GM21423 (cell line): ENCODE measurements at regions not wholly inside any gene's neighbourhood (a gene's known extent, or its start where the extent isn't known, plus 50 kb on each side); places are given as distances from the start of the nearest gene placed in this dataset.
"Not testable (repeated sequence)": the region's sequence is repeated elsewhere in the genome, so short reads cannot be mapped to it uniquely, and the experiment has no call there.

Experiments used
- ATAC-seq: cut with Tn5 transposase; IDR thresholded peaks from one replicate; pipeline ENCODE4 v1.9.1; 2021; ENCODE audit warnings: mild to moderate bottlenecking, moderate library complexity; ENCODE audit not compliant: unreplicated experiment

DNA sequence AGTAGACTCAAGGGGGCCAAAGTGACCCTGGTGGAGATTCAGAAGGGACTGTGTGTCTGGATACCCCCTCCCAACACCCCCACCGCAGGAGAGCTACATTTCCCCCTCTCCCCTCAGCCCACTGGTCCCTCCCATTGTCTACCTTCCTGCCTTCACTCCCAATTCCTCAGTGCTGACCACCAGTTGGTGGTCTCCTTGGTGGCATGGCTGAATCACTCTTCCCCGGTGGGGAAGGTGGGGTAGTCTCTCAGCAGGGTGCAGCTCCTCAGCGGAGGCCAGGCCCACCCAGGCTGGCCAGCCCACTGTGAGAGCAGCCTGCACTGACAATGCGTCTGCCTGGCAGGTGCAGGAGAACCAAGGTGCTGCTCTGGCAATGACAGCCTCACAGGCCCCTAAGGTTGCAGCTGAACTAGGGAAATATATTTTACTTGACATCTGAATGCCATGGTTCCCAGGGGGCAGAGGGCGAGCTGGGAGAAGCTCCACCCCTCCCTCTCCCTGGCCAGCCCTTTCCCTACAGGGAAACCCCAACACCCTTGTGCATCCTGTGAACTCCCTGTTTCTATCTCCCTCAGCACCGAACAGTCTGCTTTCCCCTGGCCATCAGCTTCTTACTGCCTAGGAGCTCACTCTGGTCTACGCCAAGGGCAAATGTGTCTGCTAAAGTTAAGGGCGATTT is 62.6 kb upstream of the PAX8 start:
- ATAC-seq, result no peak

DNA sequence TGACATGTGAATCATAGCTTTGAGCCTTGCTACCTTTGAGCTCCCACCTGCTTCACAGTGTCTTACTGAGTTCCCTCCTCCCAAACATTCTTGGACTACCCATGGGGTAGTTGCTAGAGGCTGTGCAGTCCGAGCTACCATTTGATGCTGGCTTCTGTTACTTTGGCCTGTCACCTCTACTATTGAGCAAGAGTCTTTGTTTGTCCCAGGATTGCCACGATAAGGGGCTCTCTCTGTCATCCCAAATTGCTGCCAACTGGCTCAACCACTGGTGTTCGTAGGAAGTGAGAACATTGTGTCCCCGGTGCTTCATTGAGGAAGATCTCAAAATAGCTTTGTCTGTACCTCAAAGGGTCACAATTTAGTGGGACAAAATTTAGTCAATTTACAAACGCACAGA is 59.1 kb upstream of the PAX8 start:
- ATAC-seq, result no peak

DNA sequence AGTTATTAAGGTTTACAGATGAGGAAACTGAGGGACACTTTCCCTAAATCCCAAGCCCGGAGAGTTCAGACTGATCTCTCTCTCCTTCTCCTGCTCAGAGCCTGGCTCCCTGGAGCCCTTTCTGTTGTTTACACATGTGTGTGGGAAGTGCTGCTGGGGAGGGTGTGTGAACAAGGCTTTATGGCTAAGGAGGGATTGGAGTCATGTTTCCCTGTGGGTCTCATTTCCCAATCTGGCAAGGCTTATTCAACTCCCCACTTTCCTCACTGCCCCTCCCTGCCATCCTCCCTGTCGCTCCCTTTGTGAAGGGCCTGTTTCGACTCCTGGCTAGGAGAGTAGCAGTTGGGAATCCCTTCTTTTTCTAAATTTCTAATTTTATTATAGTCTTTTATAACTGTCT is 57.3 kb upstream of the PAX8 start:
- ATAC-seq, result not testable (repeated sequence)

DNA sequence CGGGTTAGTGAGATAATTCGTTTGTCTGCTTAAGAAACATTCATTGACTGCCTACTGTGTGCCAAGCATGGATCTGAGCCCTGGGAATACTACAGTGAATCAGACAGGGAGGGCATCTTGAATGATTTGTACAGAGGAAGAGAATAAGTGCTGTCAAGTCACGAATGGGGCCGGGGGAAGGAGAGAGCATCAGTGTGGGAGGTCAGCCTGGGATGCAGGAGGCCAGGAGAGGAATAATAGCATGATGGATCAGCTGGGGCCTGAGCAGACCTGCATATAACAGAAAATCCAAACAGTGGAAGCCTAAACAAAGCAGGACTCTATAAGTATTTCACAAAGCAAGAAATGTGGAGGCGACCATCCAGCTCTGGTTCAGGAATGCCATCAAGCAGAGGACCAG is 55.4 kb upstream of the PAX8 start:
- no peak for ATAC-seq

DNA sequence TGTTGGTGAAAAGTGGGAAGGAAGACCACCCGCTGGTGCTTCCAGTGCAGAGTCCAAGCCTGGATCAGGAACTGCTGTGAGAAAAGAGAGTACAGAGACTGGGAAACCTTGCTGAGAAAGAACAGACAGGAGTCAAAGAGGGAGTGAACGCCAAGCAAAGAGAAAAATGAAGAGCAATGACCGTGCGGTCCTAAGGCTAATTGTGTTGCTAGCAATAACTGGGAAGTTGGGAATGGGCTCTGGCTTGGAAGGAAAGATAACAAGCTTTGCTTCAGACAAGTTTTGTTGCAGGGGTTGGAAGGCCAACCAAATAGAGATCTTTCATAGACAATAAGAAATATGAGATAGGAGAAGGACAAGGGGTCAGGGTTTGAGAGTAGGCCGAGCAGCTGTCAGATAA is 55.0 kb upstream of the PAX8 start:
- ATAC-seq, result not testable (repeated sequence)

DNA sequence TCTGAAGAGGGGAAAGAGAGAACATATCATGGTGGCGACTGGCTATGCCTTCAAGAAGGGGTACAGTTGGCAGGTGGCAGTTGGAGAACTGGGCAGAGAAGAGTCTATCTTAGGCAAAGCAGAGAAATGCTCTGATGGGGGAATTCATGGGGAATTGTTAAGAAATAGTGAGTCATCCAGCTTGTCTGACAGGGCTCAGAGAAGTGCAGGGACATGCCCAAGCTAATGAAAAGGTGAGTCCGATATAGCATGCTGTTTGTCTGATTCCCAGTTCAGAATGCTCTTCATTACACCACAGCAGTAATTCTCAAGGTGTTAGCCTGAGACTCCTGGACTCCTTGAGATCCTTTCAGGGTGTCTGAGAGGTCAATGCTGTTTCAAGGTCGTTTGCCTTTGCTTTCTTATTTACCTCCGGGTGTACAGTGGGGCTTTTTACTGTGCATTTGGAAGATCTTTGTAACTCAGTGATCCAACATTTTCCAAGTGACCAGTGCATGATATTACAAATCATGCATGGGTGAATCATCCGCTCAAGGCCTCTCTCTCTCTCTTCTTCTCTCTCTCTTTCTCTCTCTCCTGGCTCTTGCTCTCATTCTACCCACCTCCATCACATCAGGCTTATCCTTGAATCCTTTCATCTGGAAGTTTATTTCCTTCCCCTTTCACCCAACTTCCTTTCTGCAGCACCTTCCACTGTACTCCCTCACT is 51.5 kb upstream of the PAX8 start:
- not testable (repeated sequence) for ATAC-seq

DNA sequence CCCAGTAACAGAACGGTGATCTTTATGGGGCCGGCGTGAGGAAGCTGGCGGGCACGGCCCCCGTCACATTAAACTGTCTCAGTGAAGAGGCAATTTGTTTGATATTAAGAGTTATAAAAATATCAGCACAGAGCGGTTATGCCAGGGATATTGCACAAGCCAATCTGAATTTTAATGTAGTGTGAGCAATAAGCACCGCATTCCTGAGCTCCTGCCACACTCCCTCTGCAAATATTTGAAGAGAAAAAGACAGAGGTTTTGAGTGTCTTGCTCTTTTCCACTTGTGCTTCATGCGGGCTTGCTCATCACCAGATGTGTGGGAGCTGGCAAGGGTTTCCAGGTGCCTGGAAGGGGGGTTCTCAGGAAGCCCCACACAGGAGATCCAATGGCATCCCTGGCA is 50.3 kb upstream of the PAX8 start:
- ATAC-seq, result not testable (repeated sequence)

DNA sequence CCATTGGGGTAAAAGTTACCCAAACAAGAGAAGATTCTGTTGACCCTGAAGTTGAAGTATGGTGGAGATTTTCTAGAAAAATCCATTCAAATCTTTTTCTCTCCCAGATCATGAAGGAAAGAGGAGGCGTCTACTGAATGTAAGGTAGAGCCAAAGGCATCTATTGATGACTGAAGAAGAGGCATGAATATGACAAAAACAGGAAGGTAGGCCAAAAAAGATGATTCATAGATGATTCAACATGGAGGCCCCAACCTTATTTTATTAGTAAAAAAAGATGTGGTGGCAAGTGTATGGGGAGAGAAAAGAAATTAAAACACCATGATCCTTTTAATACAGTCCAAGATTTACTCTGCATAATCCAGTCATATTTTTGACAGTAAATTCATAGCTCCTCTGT is 49.9 kb upstream of the PAX8 start:
- not testable (repeated sequence) for ATAC-seq
